SU-DHL-6 (cell line): ENCODE measurements at regions not wholly inside any gene's neighbourhood (a gene's known extent, or its start where the extent isn't known, plus 50 kb on each side); places are given as distances from the start of the nearest gene placed in this dataset.

Experiments used
- H2AFZ ChIP-seq: fragments of 200-600 bp; sonication (generic); 2 replicates; pipeline ENCODE4 v1.6.1; 2014; ENCODE audit warnings: low read depth, mild to moderate bottlenecking, moderate library complexity, mixed read lengths, antibody characterized with exemption, low read length; ENCODE audit not compliant: severe bottlenecking
- H3F3A ChIP-seq: fragments of 200-600 bp; shearing (Covaris generic); 2 replicates; pipeline ENCODE4 v1.6.0; 2016; ENCODE audit warnings: antibody characterized with exemption, mild to moderate bottlenecking; ENCODE audit not compliant: insufficient read depth
- H3K27ac ChIP-seq: fragments of 200-600 bp; sonication (generic); 2 replicates; pipeline ENCODE4 v1.5.1; 2016; ENCODE audit warnings: low read depth, mild to moderate bottlenecking, low read length, moderate library complexity, mixed read lengths
- H3K27me3 ChIP-seq: fragments of 200-600 bp; sonication (generic), shearing (Covaris generic); 2 replicates; pipeline ENCODE4 v1.6.0; 2014; ENCODE audit warnings: mild to moderate bottlenecking, low read length
- H3K36me3 ChIP-seq: fragments of 200-600 bp; sonication (generic); 2 replicates; pipeline ENCODE4 v1.6.1; 2014; ENCODE audit warnings: mild to moderate bottlenecking, low read length, mixed read lengths
- H3K4me2 ChIP-seq: fragments of 300-600, 200-600 bp; shearing (Covaris generic), sonication (generic); 2 replicates; pipeline ENCODE4 v1.6.0; 2014; ENCODE audit warnings: low read length, low read depth, mild to moderate bottlenecking; ENCODE audit not compliant: poor library complexity, severe bottlenecking
- H3K4me3 ChIP-seq: fragments of 200-600 bp; sonication (generic); 2 replicates; pipeline ENCODE4 v1.5.1; 2014; ENCODE audit warnings: antibody characterized with exemption, low read length, mild to moderate bottlenecking, mixed read lengths; ENCODE audit not compliant: insufficient read depth, poor library complexity, severe bottlenecking
- H3K79me2 ChIP-seq: fragments of 200-600 bp; sonication (generic); 2 replicates; pipeline ENCODE4 v1.6.1; 2014; ENCODE audit warnings: mild to moderate bottlenecking, low read length, moderate library complexity; ENCODE audit not compliant: insufficient read depth
- H3K9ac ChIP-seq: fragments of 200-600 bp; sonication (generic); 2 replicates; pipeline ENCODE4 v1.7.0; 2014; ENCODE audit warnings: mild to moderate bottlenecking, low read length
- H3K9me2 ChIP-seq: fragments of 200-600 bp; sonication (generic); replicated peaks from 2 replicates; pipeline ENCODE4 v1.6.1; 2014; ENCODE audit warnings: low read length; ENCODE audit not compliant: insufficient read depth
- H3K9me3 ChIP-seq: fragments of 200-600 bp; sonication (generic); 2 replicates; pipeline ENCODE4 v1.6.1; 2014; ENCODE audit warnings: low read length, mixed read lengths; ENCODE audit not compliant: insufficient read depth
- H4K20me1 ChIP-seq: fragments of 200-600 bp; sonication (generic); 2 replicates; pipeline ENCODE4 v1.6.1; 2014; ENCODE audit warnings: low read depth, mild to moderate bottlenecking, antibody characterized with exemption, low read length, moderate library complexity, mixed read lengths
- EZH2phosphoT487 ChIP-seq: fragments of 200-600 bp; sonication (generic), shearing (Covaris generic); conservative IDR thresholded peaks from 2 replicates; pipeline ENCODE4 v1.6.1; 2018; ENCODE audit warnings: mild to moderate bottlenecking, antibody characterized with exemption, low read length, moderate library complexity, mixed read lengths
- TF ChIP-seq, protein P1 (sequence below): fragments of 200-600 bp; sonication (generic); IDR thresholded peaks from one replicate; pipeline ENCODE4 v1.5.1; 2017; ENCODE audit warnings: antibody characterized with exemption, mild to moderate bottlenecking, low read length, moderate library complexity; ENCODE audit not compliant: insufficient read depth, poor library complexity, severe bottlenecking

DNA sequence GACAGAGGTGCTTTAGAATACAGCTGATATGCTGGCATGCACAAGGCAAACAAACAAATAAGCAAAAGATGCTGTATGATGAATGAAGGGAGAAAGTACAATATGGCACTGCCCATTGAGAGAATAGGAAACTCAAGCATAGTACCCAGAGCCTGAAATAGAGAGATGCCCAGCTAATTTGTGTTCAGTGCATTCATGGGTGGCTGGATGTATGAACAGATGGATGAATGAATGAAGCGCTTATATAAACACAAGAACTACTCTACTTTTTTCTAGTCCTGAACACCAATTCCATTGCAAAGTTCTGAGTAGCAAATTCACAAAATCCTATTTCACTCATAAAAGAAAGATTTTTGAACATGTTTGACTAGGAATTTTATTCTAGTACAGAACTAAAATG is 756.3 kb downstream of the SATB2 start:
- Histone ChIP-seq H3K36me3 (no peaks in the 10 kb centered on the region), H4K20me1 (no peaks in the 10 kb centered on the region), H3K9ac (no peak overlapping the region), H2AFZ (no peak overlapping the region), H3K27me3 (no peaks in the 10 kb centered on the region), H3K4me3 (no peak overlapping the region), H3K9me3 (no peaks in the 10 kb centered on the region), H3K79me2 (no peaks in the 10 kb centered on the region), H3K4me2 (no peak overlapping the region), H3K27ac (no peak overlapping the region), H3K9me2 (no peaks in the 10 kb centered on the region), H3F3A (no peaks in the 10 kb centered on the region)
- TF ChIP-seq, protein P1, sequence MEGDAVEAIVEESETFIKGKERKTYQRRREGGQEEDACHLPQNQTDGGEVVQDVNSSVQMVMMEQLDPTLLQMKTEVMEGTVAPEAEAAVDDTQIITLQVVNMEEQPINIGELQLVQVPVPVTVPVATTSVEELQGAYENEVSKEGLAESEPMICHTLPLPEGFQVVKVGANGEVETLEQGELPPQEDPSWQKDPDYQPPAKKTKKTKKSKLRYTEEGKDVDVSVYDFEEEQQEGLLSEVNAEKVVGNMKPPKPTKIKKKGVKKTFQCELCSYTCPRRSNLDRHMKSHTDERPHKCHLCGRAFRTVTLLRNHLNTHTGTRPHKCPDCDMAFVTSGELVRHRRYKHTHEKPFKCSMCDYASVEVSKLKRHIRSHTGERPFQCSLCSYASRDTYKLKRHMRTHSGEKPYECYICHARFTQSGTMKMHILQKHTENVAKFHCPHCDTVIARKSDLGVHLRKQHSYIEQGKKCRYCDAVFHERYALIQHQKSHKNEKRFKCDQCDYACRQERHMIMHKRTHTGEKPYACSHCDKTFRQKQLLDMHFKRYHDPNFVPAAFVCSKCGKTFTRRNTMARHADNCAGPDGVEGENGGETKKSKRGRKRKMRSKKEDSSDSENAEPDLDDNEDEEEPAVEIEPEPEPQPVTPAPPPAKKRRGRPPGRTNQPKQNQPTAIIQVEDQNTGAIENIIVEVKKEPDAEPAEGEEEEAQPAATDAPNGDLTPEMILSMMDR, result no peak
- no peak for TF ChIP-seq EZH2phosphoT487

DNA sequence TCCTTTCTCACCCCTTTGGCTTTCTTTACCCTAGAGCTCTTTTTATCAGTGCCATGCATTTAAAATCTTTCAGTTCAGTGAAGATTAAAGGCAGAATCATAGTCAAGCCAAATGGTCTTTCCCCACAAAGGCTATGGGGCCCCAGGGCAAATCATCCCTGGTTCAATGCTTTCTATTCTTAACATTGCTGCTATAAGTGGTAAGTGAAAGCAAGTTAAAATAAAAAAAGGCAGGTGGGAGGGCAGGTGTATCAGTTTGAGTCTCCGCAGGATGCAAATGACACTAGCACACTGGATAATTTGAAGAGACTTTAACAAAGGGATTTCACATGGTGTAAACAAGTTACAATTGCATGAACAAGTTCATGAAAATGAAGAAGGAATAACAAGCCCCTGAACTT is 757.4 kb downstream of the SATB2 start:
- no peaks in the 10 kb centered on the region for H3K36me3 ChIP-seq
- H3K4me2 ChIP-seq, result no peak overlapping the region
- H3K4me3 ChIP-seq, result no peak overlapping the region

DNA sequence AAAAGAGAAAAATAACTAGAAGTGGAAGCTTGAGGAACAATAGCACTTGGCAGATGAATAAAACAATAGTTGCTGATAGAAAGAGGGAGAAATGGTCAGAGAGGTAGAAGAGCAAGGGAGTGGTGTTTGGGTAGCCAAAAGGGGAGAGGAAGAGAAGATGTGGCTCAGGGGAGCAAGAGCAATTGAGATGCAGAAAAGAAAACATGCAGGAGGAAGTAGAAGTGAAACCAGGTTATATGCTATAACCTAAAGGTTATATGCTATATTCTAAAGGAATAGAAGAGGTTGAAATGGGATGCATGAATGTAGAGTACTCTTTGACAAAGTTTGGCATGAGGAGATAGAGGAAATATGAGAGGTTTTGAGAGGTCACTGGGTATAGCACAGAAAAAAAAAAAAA is 759.5 kb downstream of the SATB2 start:
- Histone ChIP-seq H3K27ac (no peak overlapping the region), H3K9ac (no peak overlapping the region), H3K9me2 (no peaks in the 10 kb centered on the region), H2AFZ (no peak overlapping the region), H3F3A (no peaks in the 10 kb centered on the region), H3K4me2 (no peak overlapping the region), H3K79me2 (no peaks in the 10 kb centered on the region), H3K9me3 (no peaks in the 10 kb centered on the region), H4K20me1 (no peaks in the 10 kb centered on the region), H3K4me3 (no peak overlapping the region), H3K27me3 (no peaks in the 10 kb centered on the region), H3K36me3 (no peaks in the 10 kb centered on the region)
- TF ChIP-seq, protein P1, result no peak
- no peak for TF ChIP-seq EZH2phosphoT487

More for the DNA sequence above, 757.4 kb downstream of the SATB2 start:
- H3K9me2 ChIP-seq, result no peaks in the 10 kb centered on the region
- no peak overlapping the region for H3K9ac ChIP-seq
- no peak overlapping the region for H3K27ac ChIP-seq
- H3K9me3 ChIP-seq, result no peaks in the 10 kb centered on the region
- H3K79me2 ChIP-seq, result no peaks in the 10 kb centered on the region
- H3F3A ChIP-seq, result no peaks in the 10 kb centered on the region
- TF ChIP-seq EZH2phosphoT487, result no peak
- TF ChIP-seq, protein P1, result no peak
- H2AFZ ChIP-seq, result no peak overlapping the region
- no peaks in the 10 kb centered on the region for H3K27me3 ChIP-seq
- no peaks in the 10 kb centered on the region for H4K20me1 ChIP-seq
